SK-N-SH (cell line): ENCODE measurements at regions not wholly inside any gene's neighbourhood (a gene's known extent, or its start where the extent isn't known, plus 50 kb on each side); places are given as distances from the start of the nearest gene placed in this dataset.

Source experiments
- CTCF ChIP-seq: fragments of 200-600 bp; sonication (generic); IDR thresholded peaks from 2 replicates; pipeline ENCODE4 v1.6.1; 2017; ENCODE audit warnings: antibody characterized with exemption, mild to moderate bottlenecking, moderate library complexity
- EP300 ChIP-seq, 2 experiments: IDR thresholded peaks; 2 replicates each; pipeline versions ENCODE4 v1.4.0 to v1.6.1; 2012; ENCODE audit warnings: borderline replicate concordance in 1 of 2, low read depth in 1 of 2, low read length in 1 of 2
- EZH2phosphoT487 ChIP-seq: fragments of 200-600 bp; sonication (generic); IDR thresholded peaks from 2 replicates; pipeline ENCODE4 v1.6.1; 2017; ENCODE audit warnings: low read depth, mixed run types, mild to moderate bottlenecking, antibody characterized with exemption, moderate library complexity, borderline replicate concordance
- GABPA ChIP-seq: IDR thresholded peaks from 2 replicates; pipeline ENCODE4 v1.4.0; 2012; ENCODE audit warnings: low read depth, mild to moderate bottlenecking
- IRF3 ChIP-seq: fragments of 150-350 bp; IDR thresholded peaks from 2 replicates; pipeline ENCODE4 v1.6.1; 2016; ENCODE audit warnings: mild to moderate bottlenecking, low read depth, low read length
- JUND ChIP-seq: IDR thresholded peaks from 2 replicates; pipeline ENCODE4 v1.4.0; 2012
- NRF1 ChIP-seq: IDR thresholded peaks from 2 replicates; pipeline ENCODE4 v1.6.1; 2012; ENCODE audit warnings: low read depth, mild to moderate bottlenecking, low read length
- TF ChIP-seq, protein P1 (sequence below): fragments of 150-350 bp; IDR thresholded peaks from 2 replicates; pipeline ENCODE4 v1.6.1; 2017; ENCODE audit warnings: antibody characterized with exemption, low read length, low read depth, borderline replicate concordance
- TF ChIP-seq, protein P2 (sequence below): IDR thresholded peaks from 2 replicates; pipeline ENCODE4 v1.4.0; 2012; ENCODE audit warnings: low read depth

- TF ChIP-seq CTCF (no peak), EP300 (IDR thresholded peaks at IDR 0.05; ENCODE audit: borderline replicate concordance in 1 of 2, low read depth in 1 of 2, low read length in 1 of 2) (no peak), GABPA (no peak), JUND (no peak), EZH2phosphoT487 (no peak), NRF1 (no peak), IRF3 (no peak)
- TF ChIP-seq, protein P1, sequence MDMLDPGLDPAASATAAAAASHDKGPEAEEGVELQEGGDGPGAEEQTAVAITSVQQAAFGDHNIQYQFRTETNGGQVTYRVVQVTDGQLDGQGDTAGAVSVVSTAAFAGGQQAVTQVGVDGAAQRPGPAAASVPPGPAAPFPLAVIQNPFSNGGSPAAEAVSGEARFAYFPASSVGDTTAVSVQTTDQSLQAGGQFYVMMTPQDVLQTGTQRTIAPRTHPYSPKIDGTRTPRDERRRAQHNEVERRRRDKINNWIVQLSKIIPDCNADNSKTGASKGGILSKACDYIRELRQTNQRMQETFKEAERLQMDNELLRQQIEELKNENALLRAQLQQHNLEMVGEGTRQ: no peak
- TF ChIP-seq, protein P2, sequence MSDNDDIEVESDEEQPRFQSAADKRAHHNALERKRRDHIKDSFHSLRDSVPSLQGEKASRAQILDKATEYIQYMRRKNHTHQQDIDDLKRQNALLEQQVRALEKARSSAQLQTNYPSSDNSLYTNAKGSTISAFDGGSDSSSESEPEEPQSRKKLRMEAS: no peak
Measured at GRCh38 chr2:220697011-220697410, 875.1 kb downstream of the EPHA4 start.
